D721Med (cell line): ENCODE measurements at regions not wholly inside any gene's neighbourhood (a gene's known extent, or its start where the extent isn't known, plus 50 kb on each side); places are given as distances from the start of the nearest gene placed in this dataset.
A peak's percentile ranks its signal among the peaks of the same experiment; 100 is the strongest.

ENCODE experiments used
- DNase-seq: peaks from one replicate; pipeline ENCODE4 v3.0.0; 2011; ENCODE audit warnings: low spot score; ENCODE audit not compliant: insufficient read length
- FAIRE-seq: peaks from 2 replicates; lab custom pipeline; 2011; peaks lifted over from hg19 to GRCh38; lab: Jason Lieb, UNC
- CTCF ChIP-seq: IDR thresholded peaks from 2 replicates; pipeline ENCODE4 v1.5.1; 2012; ENCODE audit warnings: mild to moderate bottlenecking, control low read depth; ENCODE audit not compliant: insufficient read depth; ENCODE audit errors: missing control alignments

DNA sequence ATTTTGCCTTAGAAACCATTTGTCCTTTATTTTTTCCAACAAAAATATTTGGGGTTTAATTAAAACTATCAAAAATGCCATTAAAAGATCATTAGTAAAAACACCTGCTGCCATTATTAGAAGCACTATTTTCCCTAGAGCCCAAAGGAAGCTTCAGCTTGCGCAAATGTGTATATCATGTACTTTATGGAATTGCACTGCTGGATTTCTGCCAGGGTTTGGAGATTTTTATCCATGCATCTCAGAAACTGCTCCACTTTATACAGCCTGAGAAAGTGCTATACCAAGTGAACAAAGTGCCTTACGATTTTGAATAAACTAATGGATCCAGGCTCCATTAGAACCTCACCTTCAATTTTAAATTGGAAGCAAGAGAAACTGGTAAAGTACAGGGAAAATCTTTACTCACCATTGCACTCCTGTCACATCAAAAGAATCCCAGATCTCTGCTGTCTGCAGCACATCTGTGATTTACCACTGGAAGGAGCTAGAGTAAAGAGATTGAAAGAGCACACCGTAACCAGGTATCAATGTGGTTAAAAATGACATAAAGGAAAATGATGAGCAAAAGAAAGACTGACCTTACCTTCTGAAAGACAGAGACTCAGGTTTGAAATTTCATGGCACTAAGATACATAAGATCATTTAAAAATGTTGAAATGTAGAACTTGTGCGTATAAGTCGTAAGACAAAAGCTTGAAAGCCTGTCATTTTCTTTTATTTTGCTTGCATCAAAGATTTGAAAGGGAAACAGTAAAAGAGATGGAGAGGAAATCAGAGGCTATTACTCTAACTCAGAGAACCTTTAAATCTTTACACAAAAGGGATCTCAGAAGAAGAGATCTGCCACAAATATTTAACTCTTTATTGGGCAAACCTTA lies 678.1 kb upstream of the GOT2 start:
- DNase-seq (no peak), FAIRE-seq (no peak)
- peak; percentile 60 for TF ChIP-seq CTCF

DNA sequence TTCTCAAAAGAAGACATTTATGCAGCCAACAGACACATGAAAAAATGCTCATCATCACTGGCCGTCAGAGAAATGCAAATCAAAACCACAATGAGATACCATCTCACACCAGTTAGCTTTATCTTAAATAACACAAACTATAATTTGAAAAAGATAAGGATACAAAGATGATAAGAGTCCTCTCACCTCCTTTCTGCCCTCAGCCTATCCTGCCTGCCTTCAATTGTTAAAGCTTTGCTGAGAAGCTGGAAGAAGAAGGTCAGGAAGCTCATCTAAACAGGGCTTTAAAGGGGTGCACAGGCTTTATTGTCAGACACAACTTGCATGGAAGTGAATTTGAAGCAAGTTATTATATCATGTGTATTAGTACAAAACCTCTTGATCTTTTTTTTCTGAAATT lies 676.3 kb upstream of the GOT2 start:
- no peak for TF ChIP-seq CTCF
- DNase-seq (no peak), FAIRE-seq (no peak)

GRCh38 chr16:59405802-59406201 lies 671.7 kb upstream of the GOT2 start:
- FAIRE-seq (no peak), DNase-seq (no peak)
- no peak for TF ChIP-seq CTCF

DNA sequence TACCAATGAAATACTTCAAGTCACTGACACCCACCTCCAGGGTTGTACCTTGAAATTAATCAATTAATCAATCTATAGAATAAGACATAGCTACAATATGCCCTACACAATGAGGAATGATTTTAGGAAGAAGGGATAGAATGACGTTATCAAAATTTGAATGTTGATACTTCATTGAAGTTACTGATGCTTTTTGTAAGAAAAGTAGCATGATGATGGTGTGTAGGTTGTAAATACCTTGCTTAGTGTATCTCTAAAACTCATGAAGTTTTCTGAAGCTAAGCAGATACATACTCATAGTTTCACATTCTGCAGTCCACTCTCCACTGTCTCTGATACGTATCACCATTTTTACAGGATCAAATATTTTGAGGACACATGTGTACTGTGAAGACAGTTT lies 670.4 kb upstream of the GOT2 start:
- DNase-seq: no peak
- no peak for TF ChIP-seq CTCF
- no peak for FAIRE-seq

DNA sequence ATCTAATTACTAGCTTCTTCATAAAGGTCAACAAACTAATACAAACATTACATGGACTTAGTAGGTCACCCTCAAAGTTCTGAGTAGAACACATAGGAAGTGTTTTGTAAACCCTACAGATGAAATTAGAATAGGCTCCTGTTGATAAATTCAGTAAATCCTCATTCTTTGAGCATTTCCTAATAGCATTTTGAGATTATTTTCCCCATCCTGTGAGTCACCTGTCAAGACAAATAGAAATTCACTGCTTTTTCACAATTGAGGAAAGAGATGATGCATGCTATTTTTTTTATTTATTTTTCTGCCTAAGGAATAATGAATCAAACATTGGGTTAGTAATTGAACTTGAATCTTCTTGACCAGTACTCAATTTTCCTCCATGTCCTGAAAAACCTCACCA lies 666.7 kb upstream of the GOT2 start:
- FAIRE-seq (no peak), DNase-seq (no peak)
- TF ChIP-seq CTCF: no peak

- DNase-seq (no peak), FAIRE-seq (no peak)
- TF ChIP-seq CTCF: no peak
Observed at GRCh38 chr16:59397638-59398037, 663.5 kb upstream of the GOT2 start.

DNA sequence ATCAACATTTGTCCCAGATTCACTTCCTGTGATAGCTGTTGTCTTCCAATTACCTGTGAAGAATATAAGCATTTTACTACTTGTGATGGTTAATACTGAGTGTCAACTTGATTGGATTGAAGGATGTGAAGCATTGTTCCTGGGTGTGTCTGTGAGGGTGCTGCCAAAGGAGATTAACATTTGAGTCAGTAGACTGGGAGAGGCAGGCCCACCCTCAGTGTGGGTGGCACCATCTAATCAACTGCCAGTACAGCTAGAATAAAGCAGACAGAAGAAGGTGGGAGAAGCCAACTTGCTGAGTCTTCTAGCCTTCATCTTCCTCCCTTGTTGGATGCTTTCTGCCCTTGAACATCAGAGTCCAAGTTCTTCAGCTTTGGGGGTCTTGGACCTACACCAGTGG lies 660.4 kb upstream of the GOT2 start:
- DNase-seq: no peak
- FAIRE-seq: no peak
- TF ChIP-seq CTCF: no peak
